B cell (primary cell): ENCODE measurements at regions not wholly inside any gene's neighbourhood (a gene's known extent, or its start where the extent isn't known, plus 50 kb on each side); places are given as distances from the start of the nearest gene placed in this dataset.

ENCODE experiments used
- ATAC-seq: fragments of 200-7000 bp; cut with Tn5 transposase; one replicate; pipeline ENCODE4 v1.10.0; 2021; ENCODE audit warnings: low read depth, mild to moderate bottlenecking, moderate number of reproducible peaks, moderate library complexity
- CTCF ChIA-PET: fragments of 350-600 bp; sonication (Branson Sonifier 250); formaldehyde crosslinking; loops from one replicate; lab custom pipeline; 2021; ENCODE audit warnings: antibody characterized with exemption, inconsistent platforms; lab: Charles Lee
- POLR2A ChIA-PET: fragments of 350-600 bp; sonication (Branson Sonifier 250); formaldehyde crosslinking; loops from one replicate; lab custom pipeline; 2021; ENCODE audit warnings: antibody characterized with exemption; lab: Charles Lee
- DNase-seq: peaks from one replicate; pipeline ENCODE4 v3.0.0; 2013
- H2AFZ ChIP-seq: 2 replicates; pipeline ENCODE4 v1.6.1; 2012; ENCODE audit warnings: mild to moderate bottlenecking, low read depth, low read length; ENCODE audit not compliant: insufficient read depth, poor library complexity, severe bottlenecking
- H3K27ac ChIP-seq, 2 donors: 1 replicate in 1 of 2; 2 replicates in 1 of 2; pipeline ENCODE4 v1.5.1; 2012 to 2013; ENCODE audit warnings: low read length in 2 of 2, mild to moderate bottlenecking in 2 of 2, moderate library complexity in 1 of 2
- H3K27me3 ChIP-seq, 4 experiments: fragments of 200-600 bp in 1 of 4; sonication (generic) in 1 of 4; replicated peaks in 1 of 4; 1 replicate in 2 of 4; 2 replicates in 2 of 4; pipeline versions ENCODE4 v1.6.1 to v1.7.0; 2013 to 2016; ENCODE audit warnings: low read length in 3 of 4, mild to moderate bottlenecking in 2 of 4, mixed read lengths in 1 of 4, moderate library complexity in 1 of 4; ENCODE audit not compliant: insufficient read depth in 4 of 4, control insufficient read depth in 3 of 4; ENCODE audit errors: control extremely low read depth in 1 of 4
- H3K36me3 ChIP-seq, 2 experiments: replicated peaks in 1 of 2; 1 replicate in 1 of 2; 2 replicates in 1 of 2; pipeline versions ENCODE4 v1.6.1 to v1.7.1; 2013; ENCODE audit warnings: low read length in 1 of 2; ENCODE audit not compliant: insufficient read depth in 2 of 2, control insufficient read depth in 1 of 2; ENCODE audit errors: control extremely low read depth in 1 of 2, extremely low read depth in 1 of 2
- H3K4me1 ChIP-seq, 2 donors: fragments of 200-600 bp in 1 of 2; sonication (generic) in 1 of 2; 1 replicate in 1 of 2; 2 replicates in 1 of 2; pipeline versions ENCODE4 v1.5.1 to v1.6.1; 2013 to 2017; ENCODE audit warnings: low read length in 2 of 2; ENCODE audit not compliant: control insufficient read depth in 2 of 2, insufficient read depth in 2 of 2
- H3K4me2 ChIP-seq: replicated peaks from 2 replicates; pipeline ENCODE3; 2012; ENCODE audit warnings: mild to moderate bottlenecking, low read depth, low read length; ENCODE audit not compliant: poor library complexity, severe bottlenecking
- H3K4me3 ChIP-seq, 5 experiments: fragments of 200-600 bp in 1 of 5; sonication (generic) in 1 of 5; 1 replicate in 3 of 5; 2 replicates in 2 of 5; pipeline versions ENCODE4 v1.5.1 to v1.7.0; 2011 to 2016; ENCODE audit warnings: low read length in 4 of 5, mild to moderate bottlenecking in 4 of 5, low read depth in 2 of 5, control low read depth in 1 of 5, moderate library complexity in 1 of 5; ENCODE audit not compliant: insufficient read depth in 1 of 5; ENCODE audit errors: control extremely low read depth in 1 of 5, extremely low read depth in 1 of 5
- H3K79me2 ChIP-seq: fragments of 200-600 bp; sonication (generic); one replicate; pipeline ENCODE4 v1.6.0; 2016; ENCODE audit warnings: low read length; ENCODE audit not compliant: control insufficient read depth, insufficient read depth
- H3K9ac ChIP-seq: fragments of 200-600 bp; sonication (generic); 2 replicates; pipeline ENCODE4 v1.6.1; 2017; ENCODE audit warnings: mild to moderate bottlenecking, low read length, moderate library complexity
- H3K9me3 ChIP-seq, 3 donors: one replicate each; pipeline versions ENCODE4 v1.6.1 to v1.7.1; 2013; ENCODE audit warnings: low read length in 2 of 3; ENCODE audit not compliant: control insufficient read depth in 2 of 3, insufficient read depth in 1 of 3; ENCODE audit errors: control extremely low read depth in 1 of 3
- H4K20me1 ChIP-seq: 2 replicates; pipeline ENCODE4 v1.6.0; 2012; ENCODE audit warnings: mild to moderate bottlenecking, low read length; ENCODE audit not compliant: insufficient read depth, control insufficient read depth, poor library complexity, severe bottlenecking
- H3K27ac Mint-ChIP-seq: one replicate; pipeline ENCODE4 v1.8.0; 2021; ENCODE audit warnings: mixed read lengths
- H3K27me3 Mint-ChIP-seq: one replicate; pipeline ENCODE4 v1.8.0; 2021; ENCODE audit warnings: mixed read lengths
- H3K4me1 Mint-ChIP-seq: one replicate; pipeline ENCODE4 v1.8.0; 2021; ENCODE audit warnings: mixed read lengths
- H3K4me3 Mint-ChIP-seq: one replicate; pipeline ENCODE4 v1.8.0; 2021; ENCODE audit warnings: mixed read lengths
- H3K9me3 Mint-ChIP-seq: one replicate; pipeline ENCODE4 v1.8.0; 2022; ENCODE audit warnings: mixed read lengths; ENCODE audit not compliant: insufficient read depth
- CTCF ChIP-seq: fragments of 200-600 bp; IDR thresholded peaks from one replicate; pipeline ENCODE4 v1.8.0; 2022; ENCODE audit warnings: antibody characterized with exemption, mild to moderate bottlenecking
- EZH2 ChIP-seq: IDR thresholded peaks from 2 replicates; pipeline ENCODE4 v1.6.1; 2012; ENCODE audit warnings: borderline replicate concordance, low read depth, mild to moderate bottlenecking, moderate library complexity, low read length; ENCODE audit not compliant: insufficient read depth, poor library complexity, severe bottlenecking
- WGBS: methylation state at CpG from one replicate; pipeline ENCODE4 v1.1.5; 2013; ENCODE audit warnings: missing lambda C conversion rate; ENCODE audit not compliant: insufficient coverage; 5-methylcytosine and 5-hydroxymethylcytosine counted together
- intact Hi-C: fragments of 100-400 bp; cut with micrococcal nuclease; formaldehyde crosslinking; loops from one replicate; pipeline ENCODE4 v1.10.0; 2022

- no peaks in the 10 kb centered on the region for H3K36me3 ChIP-seq
- ChIA-PET POLR2A (no interaction called here), CTCF (no interaction called here)
- Mint-ChIP-seq H3K27me3 (no peaks in the 10 kb centered on the region), H3K27ac (no peak overlapping the region), H3K4me1 (no peaks in the 10 kb centered on the region), H3K4me3 (no peak overlapping the region), H3K9me3 (no peaks in the 10 kb centered on the region)
- no CpG with 5 or more reads among the region's 4 CpGs for WGBS
- TF ChIP-seq EZH2 (no peak), CTCF (no peak)
- no peak overlapping the region for H3K27ac ChIP-seq
- DNase-seq (no peak), ATAC-seq (no peak)
- H4K20me1 ChIP-seq, result no peaks in the 10 kb centered on the region
- H2AFZ ChIP-seq, result no peak overlapping the region
- H3K4me3 ChIP-seq, result no peak overlapping the region
- intact Hi-C loops, result no loop called here
- no peaks in the 10 kb centered on the region for H3K27me3 ChIP-seq
- H3K4me1 ChIP-seq, result no peaks in the 10 kb centered on the region
- H3K9me3 ChIP-seq, result peaks cover 0 to 5% (median 0%) of the 10 kb centered on the region in 3 donors
- no peak overlapping the region for H3K4me2 ChIP-seq
- no peaks in the 10 kb centered on the region for H3K79me2 ChIP-seq
- no peak overlapping the region for H3K9ac ChIP-seq
Measured at GRCh38 chr6:23731609-23732008, 394.4 kb upstream of the NRSN1 start.

GRCh38 chr6:23732521-23732920, 393.5 kb upstream of the NRSN1 start:
- Mint-ChIP-seq H3K4me1 (no peaks in the 10 kb centered on the region), H3K9me3 (no peaks in the 10 kb centered on the region), H3K4me3 (no peak overlapping the region), H3K27ac (no peak overlapping the region), H3K27me3 (no peaks in the 10 kb centered on the region)
- H3K36me3 ChIP-seq, result no peaks in the 10 kb centered on the region
- H3K9ac ChIP-seq, result no peak overlapping the region
- no peak overlapping the region for H3K4me2 ChIP-seq
- H3K27ac ChIP-seq, result no peak overlapping the region
- no peak for TF ChIP-seq EZH2
- TF ChIP-seq CTCF, result no peak
- H2AFZ ChIP-seq, result no peak overlapping the region
- peaks cover 0 to 5% (median 0%) of the 10 kb centered on the region in 3 donors for H3K9me3 ChIP-seq
- POLR2A ChIA-PET, result no interaction called here
- no peaks in the 10 kb centered on the region for H3K79me2 ChIP-seq
- intact Hi-C loops, result no loop called here
- H3K27me3 ChIP-seq, result no peaks in the 10 kb centered on the region
- 100% methylated on average over 1 of the region's 3 CpGs for WGBS
- DNase-seq, result no peak
- CTCF ChIA-PET, result no interaction called here
- no peak for ATAC-seq
- no peaks in the 10 kb centered on the region for H4K20me1 ChIP-seq
- no peak overlapping the region for H3K4me3 ChIP-seq
- no peaks in the 10 kb centered on the region for H3K4me1 ChIP-seq
